ENCODE measurements at regions not wholly inside any gene's neighbourhood (a gene's known extent, or its start where the extent isn't known, plus 50 kb on each side); places are given as distances from the start of the nearest gene placed in this dataset.

- no peak overlapping the region for H3K4me3 ChIP-seq
- no peak overlapping the region for H3K27ac ChIP-seq
- ATAC-seq (no peak), DNase-seq (no peak)
- WGBS (ENCODE audit: insufficient coverage, low coverage, low lambda C conversion rate, missing lambda C conversion rate) = 64% methylated on average over 2 of the region's 2 CpGs
- no peaks in the 10 kb centered on the region for H3K27me3 ChIP-seq
- no peak for TF ChIP-seq POLR2A (IDR thresholded peaks at IDR 0.05)
- TF ChIP-seq, protein P1, sequence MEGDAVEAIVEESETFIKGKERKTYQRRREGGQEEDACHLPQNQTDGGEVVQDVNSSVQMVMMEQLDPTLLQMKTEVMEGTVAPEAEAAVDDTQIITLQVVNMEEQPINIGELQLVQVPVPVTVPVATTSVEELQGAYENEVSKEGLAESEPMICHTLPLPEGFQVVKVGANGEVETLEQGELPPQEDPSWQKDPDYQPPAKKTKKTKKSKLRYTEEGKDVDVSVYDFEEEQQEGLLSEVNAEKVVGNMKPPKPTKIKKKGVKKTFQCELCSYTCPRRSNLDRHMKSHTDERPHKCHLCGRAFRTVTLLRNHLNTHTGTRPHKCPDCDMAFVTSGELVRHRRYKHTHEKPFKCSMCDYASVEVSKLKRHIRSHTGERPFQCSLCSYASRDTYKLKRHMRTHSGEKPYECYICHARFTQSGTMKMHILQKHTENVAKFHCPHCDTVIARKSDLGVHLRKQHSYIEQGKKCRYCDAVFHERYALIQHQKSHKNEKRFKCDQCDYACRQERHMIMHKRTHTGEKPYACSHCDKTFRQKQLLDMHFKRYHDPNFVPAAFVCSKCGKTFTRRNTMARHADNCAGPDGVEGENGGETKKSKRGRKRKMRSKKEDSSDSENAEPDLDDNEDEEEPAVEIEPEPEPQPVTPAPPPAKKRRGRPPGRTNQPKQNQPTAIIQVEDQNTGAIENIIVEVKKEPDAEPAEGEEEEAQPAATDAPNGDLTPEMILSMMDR (IDR thresholded peaks at IDR 0.05) = no peak
- H3K36me3 ChIP-seq = no peaks in the 10 kb centered on the region
- H3K4me1 ChIP-seq = no peaks in the 10 kb centered on the region
- no peaks in the 10 kb centered on the region for H3K9me3 ChIP-seq
- intact Hi-C loops (cut with DNase I) = no loop called here
These were observed 61.6 kb upstream of the PRPS1 start for GRCh38 chrX:107566604-107567262.

DNA sequence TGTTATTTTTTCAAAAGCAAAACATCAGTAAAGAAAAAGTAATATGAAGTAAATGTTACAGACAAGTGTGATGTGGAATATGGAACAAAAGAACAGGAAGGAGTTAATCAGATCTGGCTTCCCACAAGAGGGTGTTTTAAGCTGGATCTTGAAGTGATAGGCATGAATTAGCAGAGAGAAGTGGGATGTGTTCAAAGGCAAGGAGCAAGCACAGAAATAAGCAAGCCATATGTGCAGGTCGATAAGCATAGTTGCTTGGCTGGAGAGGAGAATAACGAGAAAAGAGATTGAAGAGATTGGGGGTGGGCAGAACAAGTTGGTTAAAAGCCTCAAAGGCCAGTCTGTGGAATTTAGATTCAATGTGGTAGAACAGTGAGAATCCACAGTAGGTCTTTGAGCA is 60.9 kb upstream of the PRPS1 start:
- H3K9me3 ChIP-seq = no peaks in the 10 kb centered on the region
- 36% methylated on average over 2 of the region's 2 CpGs for WGBS (ENCODE audit: insufficient coverage, low coverage, low lambda C conversion rate, missing lambda C conversion rate)
- no peak for TF ChIP-seq POLR2A (IDR thresholded peaks at IDR 0.05)
- TF ChIP-seq, protein P1 (IDR thresholded peaks at IDR 0.05) = no peak

DNA sequence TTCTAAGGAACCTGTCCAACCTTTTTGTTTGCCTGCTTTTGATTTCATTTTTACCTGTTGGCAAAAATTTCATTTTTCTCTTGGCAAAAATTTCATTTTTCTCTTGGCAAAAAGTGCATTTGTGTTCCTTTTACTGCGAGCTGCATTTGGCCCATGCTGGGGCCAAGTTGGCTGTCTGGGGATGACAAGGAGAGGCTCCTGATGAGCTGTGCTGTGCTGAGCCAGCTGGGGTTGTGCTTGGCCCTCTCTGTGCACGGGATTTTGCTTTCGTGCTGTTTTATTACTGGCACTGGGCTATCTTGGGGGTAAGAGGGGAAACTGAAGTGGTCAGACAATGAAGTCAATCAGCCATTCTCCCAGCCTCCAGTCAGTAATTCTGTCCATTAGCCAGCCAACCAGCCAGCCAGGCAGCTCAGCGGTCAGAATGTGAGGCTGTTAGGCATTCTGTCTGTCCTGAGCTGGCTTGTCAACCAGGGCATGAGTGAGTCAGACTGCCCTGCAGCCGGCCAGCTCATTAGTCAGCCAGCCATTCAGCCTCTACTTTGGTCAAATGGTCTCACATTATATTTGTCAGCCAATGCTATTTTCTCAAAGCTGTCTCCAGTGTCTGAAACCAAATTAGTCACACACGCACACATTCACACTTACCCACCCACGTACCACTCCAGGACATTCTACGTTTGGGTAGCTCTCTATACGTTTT is 56.9 kb upstream of the PRPS1 start:
- H3K4me3 ChIP-seq = no peak overlapping the region
- no peaks in the 10 kb centered on the region for H3K4me1 ChIP-seq
- no peak for DNase-seq
- TF ChIP-seq, protein P1 (IDR thresholded peaks at IDR 0.05) = no peak
- TF ChIP-seq POLR2A (IDR thresholded peaks at IDR 0.05) = no peak
- ATAC-seq = peak in 1 of 4 donors; percentile 52
- 56% methylated on average over 8 of the region's 9 CpGs for WGBS (ENCODE audit: insufficient coverage, low coverage, low lambda C conversion rate, missing lambda C conversion rate)
- H3K9me3 ChIP-seq = no peaks in the 10 kb centered on the region
- H3K27me3 ChIP-seq = no peaks in the 10 kb centered on the region
- H3K36me3 ChIP-seq = no peaks in the 10 kb centered on the region
- no peak overlapping the region for H3K27ac ChIP-seq
- intact Hi-C loops (cut with DNase I) = no loop called here

More for the DNA sequence above, 60.9 kb upstream of the PRPS1 start:
- Histone ChIP-seq H3K27ac (no peak overlapping the region), H3K4me1 (no peaks in the 10 kb centered on the region), H3K4me3 (no peak overlapping the region), H3K27me3 (no peaks in the 10 kb centered on the region), H3K36me3 (no peaks in the 10 kb centered on the region)
- intact Hi-C loops (cut with DNase I) = no loop called here
- DNase-seq (no peak), ATAC-seq (no peak)

DNA sequence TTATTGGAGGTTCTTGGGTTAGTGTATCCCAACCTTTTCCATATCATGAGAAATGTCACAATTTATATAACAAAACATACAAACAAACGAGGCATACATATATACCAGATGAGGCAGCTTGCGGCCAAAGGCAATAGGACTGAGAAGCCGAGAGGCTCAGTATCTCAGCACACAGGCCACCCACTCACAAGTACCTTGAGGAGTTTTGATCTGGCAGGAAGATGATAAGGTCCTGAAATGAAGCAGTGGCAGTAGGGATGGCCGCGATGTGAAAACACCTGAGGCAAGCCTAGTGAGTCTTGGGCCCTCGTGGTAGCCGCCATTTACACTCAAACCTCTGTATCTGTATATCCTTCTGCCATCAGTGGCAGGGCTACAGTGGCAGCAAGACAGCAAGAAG is 55.3 kb upstream of the PRPS1 start:
- intact Hi-C loops (cut with DNase I) = no loop called here
- H3K4me1 ChIP-seq = no peaks in the 10 kb centered on the region
- DNase-seq (no peak), ATAC-seq (no peak)
- no peak overlapping the region for H3K4me3 ChIP-seq
- WGBS (ENCODE audit: insufficient coverage, low coverage, low lambda C conversion rate, missing lambda C conversion rate) = 72% methylated on average over 3 of the region's 7 CpGs
- H3K27ac ChIP-seq = no peak overlapping the region
- H3K9me3 ChIP-seq = no peaks in the 10 kb centered on the region
- H3K36me3 ChIP-seq = no peaks in the 10 kb centered on the region
- TF ChIP-seq POLR2A (IDR thresholded peaks at IDR 0.05) = no peak
- TF ChIP-seq, protein P1 (IDR thresholded peaks at IDR 0.05) = no peak
- no peaks in the 10 kb centered on the region for H3K27me3 ChIP-seq

Measured in right lobe of liver (tissue), 6 donors.